Loucy (cell line): ENCODE measurements at regions not wholly inside any gene's neighbourhood (a gene's known extent, or its start where the extent isn't known, plus 50 kb on each side); places are given as distances from the start of the nearest gene placed in this dataset.
"Not testable (repeated sequence)": the region's sequence is repeated elsewhere in the genome, so short reads cannot be mapped to it uniquely, and the experiment has no call there.

ENCODE experiments used
- H2AFZ ChIP-seq: fragments of 200-600 bp; sonication (generic); 2 replicates; pipeline ENCODE4 v1.6.0; 2016; ENCODE audit warnings: antibody characterized with exemption, mild to moderate bottlenecking, low read length, moderate library complexity
- H3F3A ChIP-seq: fragments of 200-600 bp; 2 replicates; pipeline ENCODE4 v1.6.0; 2016; ENCODE audit warnings: antibody characterized with exemption, low read depth, mild to moderate bottlenecking
- H3K27me3 ChIP-seq: fragments of 200-600 bp; sonication (generic); 2 replicates; pipeline ENCODE4 v1.6.1; 2014; ENCODE audit warnings: low read length, mild to moderate bottlenecking; ENCODE audit not compliant: insufficient read depth, poor library complexity, severe bottlenecking
- H3K36me3 ChIP-seq: fragments of 200-600 bp; sonication (generic); 2 replicates; pipeline ENCODE4 v1.6.1; 2016; ENCODE audit warnings: low read length; ENCODE audit not compliant: insufficient read depth
- H3K4me1 ChIP-seq: fragments of 200-600 bp; sonication (generic); 2 replicates; pipeline ENCODE4 v1.5.1; 2014; ENCODE audit warnings: low read length, mild to moderate bottlenecking; ENCODE audit not compliant: insufficient read depth, poor library complexity, severe bottlenecking
- H3K4me2 ChIP-seq: fragments of 200-600 bp; sonication (generic); 2 replicates; pipeline ENCODE4 v1.6.0; 2014; ENCODE audit warnings: antibody characterized with exemption, low read length, low read depth, mild to moderate bottlenecking; ENCODE audit not compliant: poor library complexity, severe bottlenecking
- H3K4me3 ChIP-seq: fragments of 200-600 bp; sonication (generic); 2 replicates; pipeline ENCODE4 v1.5.1; 2014; ENCODE audit warnings: low read length, mild to moderate bottlenecking, mixed read lengths; ENCODE audit not compliant: poor library complexity, severe bottlenecking
- H3K79me2 ChIP-seq: fragments of 200-600 bp; sonication (generic); 2 replicates; pipeline ENCODE4 v1.6.1; 2014; ENCODE audit warnings: low read length; ENCODE audit not compliant: insufficient read depth
- H3K9ac ChIP-seq: fragments of 200-600 bp; sonication (generic); 2 replicates; pipeline ENCODE4 v1.6.0; 2014; ENCODE audit warnings: mild to moderate bottlenecking, low read depth, low read length, moderate library complexity; ENCODE audit not compliant: poor library complexity, severe bottlenecking
- H3K9me2 ChIP-seq: fragments of 200-600 bp; sonication (generic); replicated peaks from 2 replicates; pipeline ENCODE4 v1.6.1; 2016; ENCODE audit warnings: low read depth, low read length, mixed read lengths
- H3K9me3 ChIP-seq: fragments of 200-600 bp; sonication (generic); 2 replicates; pipeline ENCODE4 v1.6.1; 2014; ENCODE audit warnings: mild to moderate bottlenecking, antibody characterized with exemption, low read length, low read depth; ENCODE audit not compliant: insufficient read depth
- H4K20me1 ChIP-seq: fragments of 200-600 bp; sonication (generic); 2 replicates; pipeline ENCODE4 v1.6.0; 2014; ENCODE audit warnings: antibody characterized with exemption, low read length, mild to moderate bottlenecking; ENCODE audit not compliant: insufficient read depth, poor library complexity, severe bottlenecking
- CTCF ChIP-seq: fragments of 200-600 bp; sonication (generic); conservative IDR thresholded peaks from 2 replicates; pipeline ENCODE4 v1.5.1; 2014; ENCODE audit warnings: mild to moderate bottlenecking, antibody characterized with exemption, low read length
- EZH2phosphoT487 ChIP-seq: fragments of 200-600 bp; IDR thresholded peaks from 2 replicates; pipeline ENCODE4 v1.6.1; 2018; ENCODE audit warnings: antibody characterized with exemption, mild to moderate bottlenecking, moderate library complexity, borderline replicate concordance

GRCh38 chr14:27327095-27327494, 729.3 kb upstream of the NOVA1 start:
- Histone ChIP-seq H3K9me2 (no peaks in the 10 kb centered on the region), H4K20me1 (no peaks in the 10 kb centered on the region), H3K4me1 (no peaks in the 10 kb centered on the region), H3K4me2 (no peak overlapping the region), H3F3A (no peaks in the 10 kb centered on the region), H3K9ac (no peak overlapping the region), H3K36me3 (no peaks in the 10 kb centered on the region), H3K4me3 (no peak overlapping the region), H3K9me3 (0 out of 2 replicates have a peak, but pooled peaks cover 4% of the 10 kb centered on the region), H2AFZ (no peak overlapping the region), H3K27me3 (no peaks in the 10 kb centered on the region), H3K79me2 (no peaks in the 10 kb centered on the region)
- TF ChIP-seq CTCF = no peak
- TF ChIP-seq EZH2phosphoT487 = no peak

GRCh38 chr14:27338012-27338411, 740.2 kb upstream of the NOVA1 start:
- no peaks in the 10 kb centered on the region for H3K36me3 ChIP-seq
- H3F3A ChIP-seq = no peaks in the 10 kb centered on the region
- H3K79me2 ChIP-seq = no peaks in the 10 kb centered on the region
- no peak overlapping the region for H3K4me3 ChIP-seq
- H3K9ac ChIP-seq = no peak overlapping the region
- no peak overlapping the region for H3K4me2 ChIP-seq
- H2AFZ ChIP-seq = no peak overlapping the region
- H3K9me2 ChIP-seq = no peaks in the 10 kb centered on the region
- no peaks in the 10 kb centered on the region for H3K27me3 ChIP-seq
- H3K9me3 ChIP-seq = no peaks in the 10 kb centered on the region
- TF ChIP-seq CTCF = no peak
- TF ChIP-seq EZH2phosphoT487 = no peak
- H4K20me1 ChIP-seq = no peaks in the 10 kb centered on the region
- H3K4me1 ChIP-seq = no peaks in the 10 kb centered on the region

- not testable (repeated sequence) for H4K20me1 ChIP-seq, H3K4me1 ChIP-seq, H3K9ac ChIP-seq, H3K4me3 ChIP-seq, H3F3A ChIP-seq, H3K4me2 ChIP-seq, H3K36me3 ChIP-seq, H3K27me3 ChIP-seq, H3K9me2 ChIP-seq, H3K79me2 ChIP-seq, H3K9me3 ChIP-seq, H2AFZ ChIP-seq
These were observed 765.2 kb upstream of the NOVA1 start for GRCh38 chr14:27363036-27363435.

GRCh38 chr14:27366596-27366995, 768.8 kb upstream of the NOVA1 start:
- Histone ChIP-seq H3K4me2 (no peak overlapping the region), H2AFZ (no peak overlapping the region), H3K27me3 (no peaks in the 10 kb centered on the region), H3K9ac (no peak overlapping the region), H3K36me3 (no peaks in the 10 kb centered on the region), H3K4me3 (no peak overlapping the region), H3K9me3 (no peaks in the 10 kb centered on the region), H3F3A (no peaks in the 10 kb centered on the region), H3K9me2 (no peaks in the 10 kb centered on the region), H4K20me1 (no peaks in the 10 kb centered on the region), H3K79me2 (no peaks in the 10 kb centered on the region), H3K4me1 (no peaks in the 10 kb centered on the region)
- no peak for TF ChIP-seq CTCF
- no peak for TF ChIP-seq EZH2phosphoT487
